H1 (cell line): ENCODE measurements at regions not wholly inside any gene's neighbourhood (a gene's known extent, or its start where the extent isn't known, plus 50 kb on each side); places are given as distances from the start of the nearest gene placed in this dataset.

ENCODE experiments used
- EP300 ChIP-seq, 2 experiments: IDR thresholded peaks; 1 replicate in 1 of 2; 2 replicates in 1 of 2; pipeline ENCODE4 v1.6.1; 2011 to 2012; ENCODE audit warnings: low read depth in 2 of 2, low read length in 2 of 2, mild to moderate bottlenecking in 2 of 2, borderline replicate concordance in 1 of 2, inconsistent platforms in 1 of 2, moderate library complexity in 1 of 2
- EZH2 ChIP-seq: fragments of 200-600 bp; sonication (generic); IDR thresholded peaks from 2 replicates; pipeline ENCODE4 v1.7.1; 2012; ENCODE audit warnings: low read depth, mild to moderate bottlenecking, moderate library complexity, low read length, inconsistent platforms; ENCODE audit not compliant: severe bottlenecking
- HDAC6 ChIP-seq: IDR thresholded peaks from one replicate; pipeline ENCODE4 v1.7.1; 2012; ENCODE audit warnings: low read depth, mild to moderate bottlenecking, inconsistent platforms, low read length, moderate library complexity
- JUN ChIP-seq: IDR thresholded peaks from 2 replicates; pipeline ENCODE4 v1.6.1; 2011; ENCODE audit warnings: low read depth, mild to moderate bottlenecking, improper control_type of control experiment, low read length
- POLR2AphosphoS5 ChIP-seq: IDR thresholded peaks from 2 replicates; pipeline ENCODE4 v1.6.1; 2011; ENCODE audit warnings: low read depth, low read length
- TAF1 ChIP-seq: IDR thresholded peaks from 2 replicates; pipeline ENCODE4 v1.6.1; 2011; ENCODE audit warnings: mild to moderate bottlenecking, low read depth, low read length
- TF ChIP-seq, protein P1 (sequence below), 3 experiments: IDR thresholded peaks; 1 replicate in 2 of 3; 2 replicates in 1 of 3; pipeline versions ENCODE4 v1.5.1 to v1.6.1; 2011; ENCODE audit warnings: low read length in 3 of 3, mild to moderate bottlenecking in 3 of 3, inconsistent platforms in 2 of 3, low read depth in 1 of 3, moderate library complexity in 1 of 3; ENCODE audit not compliant: insufficient read depth in 1 of 3; ENCODE audit errors: control extremely low read depth in 1 of 3

DNA sequence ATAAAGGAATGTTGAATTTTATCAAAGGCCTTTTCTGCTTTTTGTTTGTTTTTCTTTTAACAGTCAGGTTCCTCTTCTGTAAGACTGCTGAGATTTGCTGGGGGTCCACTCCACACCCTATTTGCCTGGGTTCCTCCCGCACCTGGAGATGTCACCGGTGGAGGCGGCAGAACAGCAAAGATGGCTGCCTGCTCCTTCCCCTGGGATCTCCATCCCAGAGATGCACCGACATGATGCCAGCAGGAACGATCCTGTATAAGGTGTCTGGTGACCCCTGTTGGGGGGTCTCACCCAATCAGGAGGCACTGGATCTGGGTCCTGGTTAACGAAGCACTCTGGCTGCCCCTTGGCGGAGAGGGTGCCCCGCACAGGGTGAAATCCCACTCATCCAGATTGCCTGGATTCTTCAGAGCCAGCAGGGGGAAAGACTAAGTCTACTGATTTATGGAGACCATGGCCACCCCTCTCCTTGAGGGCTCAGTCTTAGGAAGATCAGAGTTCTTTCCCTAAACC is 244.0 kb upstream of the MDGA2 start:
- TF ChIP-seq JUN (no peak), TAF1 (no peak), EZH2 (no peak), HDAC6 (no peak), POLR2AphosphoS5 (no peak), EP300 (IDR thresholded peaks at IDR 0.05; ENCODE audit: borderline replicate concordance in 1 of 2, low read depth in 2 of 2, low read length in 2 of 2) (no peak)
- TF ChIP-seq, protein P1, sequence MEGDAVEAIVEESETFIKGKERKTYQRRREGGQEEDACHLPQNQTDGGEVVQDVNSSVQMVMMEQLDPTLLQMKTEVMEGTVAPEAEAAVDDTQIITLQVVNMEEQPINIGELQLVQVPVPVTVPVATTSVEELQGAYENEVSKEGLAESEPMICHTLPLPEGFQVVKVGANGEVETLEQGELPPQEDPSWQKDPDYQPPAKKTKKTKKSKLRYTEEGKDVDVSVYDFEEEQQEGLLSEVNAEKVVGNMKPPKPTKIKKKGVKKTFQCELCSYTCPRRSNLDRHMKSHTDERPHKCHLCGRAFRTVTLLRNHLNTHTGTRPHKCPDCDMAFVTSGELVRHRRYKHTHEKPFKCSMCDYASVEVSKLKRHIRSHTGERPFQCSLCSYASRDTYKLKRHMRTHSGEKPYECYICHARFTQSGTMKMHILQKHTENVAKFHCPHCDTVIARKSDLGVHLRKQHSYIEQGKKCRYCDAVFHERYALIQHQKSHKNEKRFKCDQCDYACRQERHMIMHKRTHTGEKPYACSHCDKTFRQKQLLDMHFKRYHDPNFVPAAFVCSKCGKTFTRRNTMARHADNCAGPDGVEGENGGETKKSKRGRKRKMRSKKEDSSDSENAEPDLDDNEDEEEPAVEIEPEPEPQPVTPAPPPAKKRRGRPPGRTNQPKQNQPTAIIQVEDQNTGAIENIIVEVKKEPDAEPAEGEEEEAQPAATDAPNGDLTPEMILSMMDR (IDR thresholded peaks at IDR 0.05; ENCODE audit: control extremely low read depth in 1 of 3, insufficient read depth in 1 of 3, low read depth in 1 of 3, low read length in 3 of 3) = no peak
